Epithelial cell of proximal tubule (primary cell): ENCODE measurements at regions not wholly inside any gene's neighbourhood (a gene's known extent, or its start where the extent isn't known, plus 50 kb on each side); places are given as distances from the start of the nearest gene placed in this dataset.

Experiments
- DNase-seq: peaks from one replicate; pipeline ENCODE4 v3.0.0-alpha.2; 2011; ENCODE audit warnings: low read depth
- H3K4me3 ChIP-seq: 2 replicates; pipeline ENCODE4 v1.5.1; 2011; ENCODE audit warnings: low read depth, mild to moderate bottlenecking, low read length
- CTCF ChIP-seq: conservative IDR thresholded peaks from 2 replicates; pipeline ENCODE4 v1.5.1; 2012; ENCODE audit warnings: low read depth, mild to moderate bottlenecking, low read length

DNA sequence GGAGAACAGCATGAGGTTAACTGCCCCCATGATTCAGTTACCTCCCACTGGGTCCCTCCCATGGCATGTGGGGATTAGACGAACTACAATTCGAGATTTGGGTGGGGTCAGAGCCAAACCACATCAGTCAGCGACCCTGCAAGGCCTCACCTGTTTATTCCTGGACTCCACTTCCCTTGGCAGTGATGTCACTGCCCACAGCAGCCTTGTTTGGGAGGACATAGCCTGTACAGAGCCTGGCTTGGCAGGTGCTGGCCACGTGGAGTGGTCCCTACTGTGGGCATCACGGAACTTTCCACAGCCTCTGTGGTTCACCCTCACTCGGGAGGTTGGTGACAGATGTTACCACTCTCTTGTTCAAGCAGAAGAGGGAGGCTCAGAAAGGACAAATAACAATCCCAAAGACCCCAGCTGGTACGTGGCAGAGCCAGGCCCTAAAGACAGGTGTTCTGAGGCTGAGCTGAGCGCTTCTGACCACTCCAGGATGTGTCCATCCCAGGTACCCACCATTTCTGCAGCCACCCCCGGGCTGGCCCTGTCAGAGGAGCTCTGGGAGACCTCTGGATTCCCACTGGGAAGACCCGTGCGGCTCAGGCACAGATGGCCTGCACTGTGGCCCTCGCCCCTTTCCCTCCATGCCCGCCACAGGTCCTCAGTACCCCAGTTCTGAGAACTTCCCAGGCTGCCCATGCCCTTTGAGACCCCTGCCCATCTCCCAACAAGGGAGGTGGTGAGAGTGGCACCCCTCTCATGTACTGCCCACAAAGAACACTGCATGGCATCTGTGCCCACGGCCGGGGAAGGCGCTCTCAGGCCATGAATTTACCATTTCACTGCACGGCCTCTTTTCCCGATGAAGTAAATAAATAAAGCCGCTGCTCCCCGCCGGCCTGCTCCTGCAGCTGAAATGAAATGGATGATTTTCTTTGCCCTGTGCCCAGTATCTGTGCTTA, 605.8 kb downstream of the TBC1D22A start:
- no peak overlapping the region for H3K4me3 ChIP-seq
- TF ChIP-seq CTCF, result no peak
- DNase-seq, result no peak

DNA sequence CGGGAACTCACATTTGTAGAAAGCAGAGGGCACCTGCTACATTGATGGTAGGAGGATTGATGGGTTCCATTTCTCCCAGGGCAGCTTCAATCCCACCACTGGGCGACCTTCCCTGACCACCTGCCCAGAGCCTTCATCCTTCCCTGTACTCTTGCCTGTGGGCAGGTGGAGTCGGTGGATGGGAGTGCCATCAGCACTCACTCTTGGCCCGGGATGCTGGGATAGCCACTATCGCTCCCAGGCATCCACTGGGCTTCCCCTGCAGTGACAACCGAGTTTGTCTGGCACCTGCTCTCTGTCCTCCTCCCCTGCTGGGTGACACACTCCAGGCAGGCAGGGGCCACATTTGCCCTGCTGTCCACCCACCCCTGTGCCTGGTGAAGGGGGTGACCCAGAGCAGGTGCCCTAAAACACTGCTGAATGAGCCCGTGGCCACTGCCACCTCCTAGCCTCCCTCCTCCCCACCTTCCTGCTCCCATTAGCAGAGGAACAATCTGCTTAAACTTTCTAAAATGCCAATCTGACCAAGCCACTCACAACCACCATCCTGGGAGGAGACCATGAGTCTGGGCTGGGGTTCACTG, 604.7 kb downstream of the TBC1D22A start:
- no peak for DNase-seq
- H3K4me3 ChIP-seq, result no peak overlapping the region
- TF ChIP-seq CTCF, result no peak

DNA sequence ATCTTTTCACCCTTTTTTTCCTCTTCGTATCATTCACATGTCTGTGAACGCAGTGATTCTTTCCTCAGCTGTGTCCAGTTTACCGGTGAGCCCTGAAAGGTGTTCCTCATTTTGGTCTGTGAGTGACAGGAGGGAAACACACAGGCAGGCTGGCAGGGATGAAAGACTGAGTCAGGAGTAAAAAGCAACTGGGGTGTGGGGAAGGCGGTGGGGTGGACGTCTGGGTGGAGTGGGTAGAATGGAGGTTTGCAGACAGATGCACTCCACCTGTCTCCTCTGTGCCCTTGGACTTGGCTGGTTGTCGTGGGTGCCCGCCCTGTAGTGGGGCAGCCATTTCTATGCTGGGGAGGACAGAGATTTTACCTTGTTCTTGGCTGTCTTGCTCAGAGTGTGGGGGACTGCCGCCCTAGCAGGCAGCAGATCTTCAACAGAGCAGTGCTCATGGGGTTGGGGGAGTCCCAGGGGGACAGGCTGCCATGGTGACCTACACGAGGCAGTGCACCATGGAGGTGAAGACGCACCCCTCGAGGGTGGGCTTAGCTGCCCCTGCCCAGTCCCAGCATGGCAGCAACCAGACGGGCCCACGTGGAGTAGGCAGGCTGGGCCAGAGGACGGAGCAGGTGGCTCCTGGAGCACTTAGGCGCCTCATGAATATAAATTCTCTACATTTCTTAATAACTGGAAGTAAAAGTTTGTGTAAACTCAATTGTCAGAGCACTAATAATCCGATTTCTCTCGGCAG, 603.7 kb downstream of the TBC1D22A start:
- H3K4me3 ChIP-seq, result no peak overlapping the region
- TF ChIP-seq CTCF, result no peak
- no peak for DNase-seq

GRCh38 chr22:47361247-47361646, 598.8 kb downstream of the TBC1D22A start:
- no peak for TF ChIP-seq CTCF

GRCh38 chr22:47357493-47357892, 595.0 kb downstream of the TBC1D22A start:
- no peak overlapping the region for H3K4me3 ChIP-seq
- no peak for TF ChIP-seq CTCF
- no peak for DNase-seq

More at GRCh38 chr22:47361247-47361646, 598.8 kb downstream of the TBC1D22A start:
- no peak overlapping the region for H3K4me3 ChIP-seq
- no peak for DNase-seq

GRCh38 chr22:47357086-47357485, 594.6 kb downstream of the TBC1D22A start:
- no peak for TF ChIP-seq CTCF
- H3K4me3 ChIP-seq, result no peak overlapping the region
- no peak for DNase-seq
